ENCODE measurements at regions not wholly inside any gene's neighbourhood (a gene's known extent, or its start where the extent isn't known, plus 50 kb on each side); places are given as distances from the start of the nearest gene placed in this dataset.

DNA sequence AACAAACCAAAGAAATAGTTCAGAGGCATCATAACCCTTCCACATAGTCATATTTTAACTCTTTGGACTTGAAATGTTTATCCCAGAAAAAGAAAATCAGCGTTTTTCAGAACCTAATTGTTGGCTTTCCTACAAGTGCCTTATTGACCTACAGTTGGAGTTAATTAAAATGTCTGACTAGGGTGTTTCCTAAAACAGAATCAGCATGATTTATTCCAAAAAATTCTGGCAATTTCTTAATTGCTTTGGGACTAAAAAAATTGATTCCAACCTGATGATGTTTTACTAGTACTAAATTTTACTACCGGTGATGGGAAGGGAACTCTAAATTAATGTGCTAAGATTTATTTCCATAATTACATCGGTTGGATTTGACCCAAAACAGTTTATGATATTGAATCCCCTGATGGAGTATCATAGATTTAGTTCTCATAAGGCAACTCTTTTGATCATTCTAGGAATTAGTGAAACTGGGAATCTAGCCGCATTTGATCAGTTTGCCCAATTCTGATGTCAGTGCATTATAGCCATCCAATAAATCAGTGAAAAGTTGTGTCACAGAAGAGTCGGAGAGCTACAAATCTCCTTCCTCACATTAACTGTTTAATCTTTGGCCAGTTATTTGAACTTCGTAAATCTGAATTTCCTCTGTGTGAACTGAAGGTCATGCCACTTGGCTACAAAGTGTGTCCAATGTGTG, 134.3 kb upstream of the DSEL start:
- no peak for DNase-seq (ENCODE audit: low spot score)

DNA sequence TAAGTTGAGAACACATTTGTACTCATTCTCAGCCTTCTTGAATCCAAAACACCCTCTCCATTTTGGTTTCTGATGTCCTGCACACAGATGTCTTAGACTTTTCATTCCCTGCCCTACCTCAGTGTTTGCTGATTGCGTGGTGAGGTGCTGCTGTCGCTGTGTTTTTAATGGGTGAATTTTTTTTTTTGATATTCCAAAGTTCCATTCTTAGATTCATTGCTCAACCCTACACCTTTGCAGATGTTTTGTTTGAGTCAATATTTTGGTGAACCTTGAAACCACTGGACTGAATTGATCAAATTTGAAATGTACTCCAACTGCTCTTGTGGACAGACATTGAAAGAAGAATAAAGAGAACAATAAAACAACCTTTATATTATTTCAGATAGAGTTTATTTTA, 130.4 kb upstream of the DSEL start:
- DNase-seq (ENCODE audit: low spot score) = no peak

DNA sequence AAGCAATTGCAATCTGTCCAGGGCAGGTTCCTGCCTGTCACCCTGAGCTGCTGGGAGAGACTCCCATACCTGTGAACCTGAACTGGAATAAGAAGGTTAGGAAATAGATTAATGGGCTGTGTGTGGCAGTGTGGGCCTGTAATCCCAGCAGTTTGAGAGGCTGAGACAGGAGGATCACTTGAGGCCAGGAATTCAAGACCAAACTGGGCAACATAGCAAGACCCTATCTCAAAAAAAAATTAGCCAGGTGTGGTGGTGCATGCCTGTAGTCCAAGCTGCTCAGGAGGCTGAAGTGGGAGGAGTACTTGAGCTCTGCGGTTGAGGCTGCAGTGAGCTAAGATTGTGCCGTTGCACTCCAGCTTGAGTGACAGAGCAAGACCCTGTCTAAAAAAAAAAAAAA, 127.7 kb upstream of the DSEL start:
- DNase-seq (ENCODE audit: low spot score) = no peak

DNA sequence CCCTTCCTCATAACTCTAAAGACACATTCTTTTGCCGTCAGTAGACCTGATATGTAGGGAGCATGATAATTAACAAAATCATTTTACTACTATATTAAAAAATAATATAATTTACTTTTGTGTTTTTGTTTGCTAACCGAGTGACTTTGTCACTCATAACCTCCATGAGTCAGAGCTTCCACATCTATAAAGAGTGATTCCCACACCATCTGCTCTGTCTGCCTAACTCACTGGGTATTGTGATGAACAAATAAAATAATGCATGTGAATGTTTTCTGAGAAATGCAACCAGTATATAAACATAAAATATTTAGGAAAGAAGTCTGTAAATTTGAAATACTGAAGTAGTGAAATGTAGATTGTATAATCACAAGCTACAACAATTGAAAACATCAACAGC, 123.4 kb upstream of the DSEL start:
- no peak for DNase-seq (ENCODE audit: low spot score)

DNA sequence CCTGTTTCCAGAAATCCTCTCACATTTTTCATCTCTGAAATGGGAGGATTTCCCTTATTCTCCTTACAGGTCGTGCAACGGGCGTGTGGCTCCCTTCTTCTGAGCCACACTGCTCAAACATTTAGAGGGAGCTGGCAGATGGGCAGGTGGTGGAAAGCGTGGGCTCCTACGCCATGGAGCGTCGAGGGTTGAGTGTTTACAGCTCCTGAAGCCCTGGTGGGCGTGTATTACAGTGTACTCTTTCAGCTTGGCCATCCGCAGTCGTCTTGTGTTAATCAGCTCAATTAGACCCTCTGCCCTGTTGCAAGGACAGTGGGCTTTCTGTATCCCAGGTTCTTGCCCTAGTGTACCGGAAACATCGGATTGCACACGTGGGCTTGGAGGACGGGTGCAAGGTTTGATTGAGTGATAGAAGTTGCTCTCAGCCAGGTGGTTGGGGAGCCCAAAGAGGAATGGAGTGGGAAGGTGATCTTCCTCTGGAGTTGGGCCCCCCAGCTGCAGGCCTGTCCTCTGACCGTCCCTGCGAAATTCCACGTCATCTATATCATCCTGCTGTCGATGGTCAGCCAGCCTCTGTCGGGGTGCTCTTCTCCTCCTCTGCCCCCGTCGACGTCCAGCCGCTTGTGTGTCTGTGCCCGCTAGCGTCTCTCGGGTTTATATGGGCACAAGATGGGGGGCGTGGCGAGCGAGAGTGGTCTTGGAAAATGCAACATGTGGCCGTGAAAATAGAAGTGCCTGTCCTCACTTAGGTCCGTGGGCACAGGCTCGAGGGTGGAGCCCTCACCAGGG, 120.3 kb upstream of the DSEL start:
- DNase-seq (ENCODE audit: low spot score) = no peak

DNA sequence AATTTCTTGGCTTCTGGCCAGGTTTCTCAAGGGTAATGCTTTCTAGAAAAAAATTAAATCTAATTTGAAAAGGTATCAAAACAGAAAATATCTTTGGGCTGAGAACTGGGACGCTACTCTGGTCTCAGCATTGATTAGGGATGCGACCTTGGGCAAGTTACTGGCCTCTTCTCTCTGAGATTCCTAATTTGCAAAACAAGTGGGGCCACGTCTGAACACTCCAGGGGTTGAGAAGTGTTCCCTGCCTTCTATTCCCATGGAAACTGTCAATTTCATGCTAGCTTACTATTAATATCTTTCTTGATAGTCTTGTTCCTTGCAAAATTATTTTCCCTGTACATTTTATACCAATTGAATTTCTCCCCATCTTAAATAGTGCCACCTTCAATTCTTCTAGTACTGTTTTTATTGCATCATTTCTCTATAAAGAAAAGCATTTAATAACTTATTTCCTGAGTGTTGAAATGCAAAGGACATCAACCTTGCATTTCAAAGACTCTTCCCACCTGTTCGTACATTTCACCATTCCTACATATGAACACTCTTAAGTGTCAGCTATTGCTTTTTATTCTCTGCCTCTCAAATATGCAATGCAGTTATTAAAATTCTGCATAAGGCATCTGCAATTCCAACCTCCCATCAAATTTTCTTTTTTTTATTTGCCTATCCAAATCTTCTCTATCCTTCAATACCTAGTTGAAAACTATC, 118.3 kb upstream of the DSEL start:
- no peak for DNase-seq (ENCODE audit: low spot score)

DNA sequence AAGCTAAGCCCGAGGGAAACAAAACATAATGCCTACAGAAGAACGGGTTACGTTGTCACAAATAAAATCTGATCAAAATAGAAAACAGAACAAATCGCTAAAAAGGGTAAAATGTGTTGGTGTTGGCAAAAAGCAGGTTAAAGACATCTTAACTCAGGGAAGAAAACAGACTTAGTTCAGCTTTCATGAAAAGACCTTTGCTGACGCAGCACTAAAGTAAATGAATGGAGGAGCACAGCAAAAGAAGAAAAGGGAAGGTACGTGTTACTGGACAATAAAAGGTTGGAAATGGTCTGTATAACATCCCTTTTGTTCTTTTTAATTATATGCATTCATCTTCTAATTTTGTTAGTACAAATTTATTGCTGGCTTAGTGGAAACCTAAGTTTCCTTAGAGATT, 117.4 kb upstream of the DSEL start:
- DNase-seq (ENCODE audit: low spot score) = no peak

DNA sequence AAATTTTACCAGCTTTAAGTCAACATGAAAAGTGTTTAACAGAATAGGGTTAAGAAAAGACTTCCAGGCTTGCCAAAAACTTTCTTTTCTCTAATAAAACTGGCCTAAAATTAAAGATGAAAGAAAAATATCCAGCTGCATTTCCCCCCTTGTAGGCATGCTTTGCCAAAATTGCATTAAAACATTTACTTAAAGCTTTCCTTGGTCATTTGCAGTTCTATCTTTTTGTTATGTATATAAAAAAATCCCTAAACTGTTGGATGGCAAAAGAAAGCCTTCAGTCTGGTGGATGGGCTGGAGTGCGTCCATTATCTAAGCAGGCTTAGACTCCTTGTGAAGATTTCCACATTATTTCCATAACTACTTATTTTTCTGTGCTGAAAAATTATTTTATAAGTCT, 105.4 kb upstream of the DSEL start:
- no peak for DNase-seq (ENCODE audit: low spot score)

DNA sequence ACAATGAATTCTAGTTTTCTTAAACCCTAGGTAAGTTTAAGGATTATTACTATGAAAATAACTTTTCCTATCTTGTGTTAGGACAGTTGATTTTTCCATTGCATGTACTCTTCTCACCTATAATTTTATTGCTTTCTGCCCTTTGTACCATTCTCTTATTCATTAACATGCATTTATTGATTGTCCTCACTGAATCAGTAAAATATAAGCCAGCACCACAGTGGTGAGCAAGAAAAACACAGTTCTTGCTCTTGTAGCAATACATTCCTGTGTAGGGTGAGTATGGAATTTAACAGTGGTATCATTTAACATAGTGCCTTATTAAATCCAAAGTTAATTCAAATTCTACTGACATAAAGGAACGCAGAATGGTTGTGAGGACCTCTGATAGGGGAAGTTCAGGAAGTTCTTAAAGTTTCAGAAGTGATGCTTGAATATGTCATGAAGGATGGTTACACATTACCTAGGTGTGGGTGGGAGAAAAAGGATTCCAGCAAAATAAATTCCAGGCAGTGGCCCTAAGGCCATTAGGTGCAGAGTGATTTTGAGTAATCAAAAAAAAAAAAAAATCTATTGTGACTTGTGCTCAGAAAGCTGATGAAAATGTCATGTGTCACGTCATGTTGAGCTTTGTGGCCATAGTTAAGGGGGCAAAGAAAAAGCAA, 104.7 kb upstream of the DSEL start:
- no peak for DNase-seq (ENCODE audit: low spot score)

DNA sequence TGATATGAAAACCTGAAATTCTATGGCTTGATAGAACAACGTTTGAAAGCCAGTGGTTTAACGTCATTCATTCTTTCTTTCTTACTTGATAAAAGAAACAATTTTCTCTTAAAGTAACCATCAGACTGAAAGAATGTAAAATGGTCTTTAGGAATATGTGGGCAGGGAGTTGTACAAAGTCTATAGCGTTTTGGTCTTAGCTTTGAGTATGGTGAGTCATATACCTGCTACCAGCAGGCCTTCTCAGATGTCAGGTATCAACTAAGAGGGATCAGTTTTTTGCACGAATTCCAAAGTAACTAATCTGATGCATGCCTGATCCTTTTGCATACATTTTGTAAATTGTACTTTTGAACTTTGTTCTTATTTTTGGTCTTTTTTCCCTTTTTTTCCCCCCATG, 101.5 kb upstream of the DSEL start:
- no peak for DNase-seq (ENCODE audit: low spot score)

DNA sequence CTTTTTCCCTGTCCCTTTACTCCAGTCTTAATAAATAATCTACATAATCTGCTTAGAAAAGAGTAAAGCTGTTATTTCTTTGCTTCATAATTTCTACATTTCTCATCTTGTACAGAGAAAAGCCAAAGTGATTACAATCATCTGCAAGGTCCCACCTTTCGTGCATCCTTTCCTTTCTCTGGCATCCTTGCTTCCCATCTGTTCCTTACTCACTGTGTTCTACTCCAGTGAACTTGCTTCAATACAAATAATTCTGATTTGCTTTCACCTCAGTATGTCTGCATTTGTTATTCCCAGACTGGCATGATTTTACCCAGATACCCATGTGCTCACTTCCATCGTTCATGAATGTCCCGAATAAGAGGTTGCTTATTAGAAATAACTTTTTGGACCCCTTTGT, 99.4 kb upstream of the DSEL start:
- DNase-seq (ENCODE audit: low spot score) = no peak

DNA sequence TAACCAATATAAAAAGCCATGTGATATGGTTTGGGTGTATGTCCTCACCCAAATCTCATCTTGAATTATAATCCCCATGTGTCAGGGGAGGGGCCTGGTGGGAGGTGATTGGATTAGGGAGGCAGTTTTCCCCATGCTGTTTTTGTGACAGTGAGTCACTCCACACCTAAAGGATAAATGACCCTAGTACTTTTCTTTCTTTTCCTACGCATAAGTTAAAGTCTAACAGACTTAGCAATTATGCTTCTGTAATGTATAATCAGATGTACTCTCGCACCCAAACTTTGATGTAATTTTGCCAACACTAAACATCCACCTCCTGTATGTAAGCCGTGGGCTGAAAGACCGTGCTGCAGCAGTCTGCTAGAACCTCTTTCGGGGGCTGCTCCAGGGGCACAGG, 97.2 kb upstream of the DSEL start:
- no peak for DNase-seq (ENCODE audit: low spot score)

DNA sequence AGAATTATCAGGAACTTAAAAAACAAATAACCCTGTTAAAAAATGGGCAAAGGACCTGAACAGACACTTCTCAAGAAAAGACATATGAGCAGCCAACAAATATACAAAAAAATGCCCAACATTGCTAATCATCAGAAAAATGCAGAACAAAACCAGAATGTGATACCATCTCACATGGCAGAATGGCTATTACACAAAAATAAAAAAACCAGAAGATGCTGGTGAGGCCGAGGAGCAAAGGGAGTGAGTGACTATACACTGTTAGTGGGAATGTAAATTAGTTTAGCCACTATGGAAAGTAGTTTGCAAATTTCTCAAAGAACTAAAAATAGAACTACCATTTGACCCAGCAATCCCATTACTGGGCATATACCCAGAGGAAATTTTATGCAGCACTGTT, 95.8 kb upstream of the DSEL start:
- DNase-seq (ENCODE audit: low spot score) = no peak

DNA sequence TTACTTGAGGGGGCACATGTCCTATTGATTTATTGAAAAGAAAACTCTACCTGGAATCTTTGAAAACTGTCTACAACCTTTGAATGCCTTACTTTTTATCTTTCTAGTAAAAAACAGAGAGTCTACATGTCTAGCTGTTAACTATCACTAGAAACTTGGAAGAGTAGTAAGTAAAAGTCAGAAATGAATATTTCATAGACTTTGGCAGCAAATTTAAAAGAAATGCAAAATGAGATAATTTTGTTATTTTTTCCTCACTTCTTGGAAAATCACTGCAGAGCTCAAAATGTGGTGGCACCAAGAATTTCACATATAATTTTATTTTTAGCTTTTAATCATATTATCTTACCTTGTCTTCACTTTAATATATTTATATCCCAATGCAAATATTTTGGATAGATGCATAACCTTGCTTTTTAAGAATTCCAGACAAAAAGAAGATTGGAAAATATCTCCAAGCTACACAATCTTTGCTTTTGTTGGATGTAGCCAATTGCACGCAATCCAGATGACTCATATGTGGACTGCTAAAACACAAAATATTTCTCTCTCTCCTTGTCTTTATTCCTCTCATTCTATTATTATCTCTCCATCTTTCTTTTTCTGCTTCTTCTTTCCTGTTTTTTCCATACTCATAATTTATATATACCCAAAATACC, 92.2 kb upstream of the DSEL start:
- DNase-seq (ENCODE audit: low spot score) = no peak

DNA sequence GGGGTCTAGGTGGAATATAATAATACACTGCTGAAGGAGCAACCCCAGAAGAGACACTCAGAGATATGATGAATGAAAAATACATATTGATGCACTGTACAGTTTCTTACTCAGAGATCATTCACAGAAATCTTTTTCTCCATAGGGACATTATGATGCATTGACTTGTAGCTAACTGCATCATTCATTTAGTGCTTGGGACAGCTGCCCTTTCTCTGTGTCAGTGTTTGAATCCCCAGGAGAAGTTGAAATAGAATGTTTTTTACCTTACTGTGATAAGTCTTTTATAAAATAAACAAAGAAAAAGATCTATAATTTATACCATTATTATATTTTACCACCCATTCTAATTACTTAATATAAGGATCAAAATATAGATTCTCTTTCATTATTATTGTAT, 91.7 kb upstream of the DSEL start:
- no peak for DNase-seq (ENCODE audit: low spot score)

DNA sequence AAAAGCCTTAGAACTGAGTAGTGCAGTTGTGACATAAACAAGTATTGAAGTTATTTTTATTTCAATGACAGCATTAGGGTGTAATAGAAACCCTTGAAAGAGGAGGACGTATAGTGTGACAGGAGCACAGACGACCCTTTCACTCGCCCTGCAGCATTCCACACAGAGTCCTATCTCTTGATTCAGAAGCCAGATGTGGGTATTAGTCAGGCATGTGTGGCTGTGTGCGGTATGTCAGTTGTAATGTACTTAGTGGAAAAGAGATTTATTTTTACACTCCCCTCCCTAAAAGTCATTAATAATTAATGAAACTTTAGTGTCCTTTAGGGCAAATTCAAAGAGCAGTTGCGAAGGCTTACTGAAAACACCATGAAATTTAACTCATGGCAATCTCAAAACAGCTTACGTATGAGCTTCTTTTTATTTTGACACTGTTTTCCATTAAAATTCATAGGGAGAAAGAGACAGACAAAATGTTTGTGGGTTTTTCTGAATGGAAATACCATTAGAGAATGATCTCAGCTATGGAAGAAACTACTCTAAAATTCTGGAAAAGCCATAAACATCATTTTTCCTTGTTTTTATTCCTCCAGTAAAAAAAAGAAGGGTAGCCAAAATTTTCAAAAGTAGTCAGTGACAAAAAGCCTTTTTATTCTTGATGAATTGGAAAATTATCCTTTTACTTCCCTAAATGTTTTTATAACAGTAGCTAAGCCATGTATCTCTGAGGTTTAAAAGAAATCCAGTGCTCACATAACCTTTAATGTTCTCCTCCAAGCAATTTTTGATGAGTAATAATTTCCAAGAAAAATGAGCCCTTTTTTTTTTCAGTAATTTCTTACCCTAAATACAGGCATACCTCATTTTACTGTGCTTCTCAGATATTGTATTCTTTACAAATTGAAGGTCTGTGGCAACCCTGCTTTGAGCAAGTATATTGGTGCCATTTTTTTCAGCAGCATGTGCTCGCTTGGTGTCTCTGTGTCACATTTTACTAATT, 84.0 kb upstream of the DSEL start:
- no peak for DNase-seq (ENCODE audit: low spot score)

DNA sequence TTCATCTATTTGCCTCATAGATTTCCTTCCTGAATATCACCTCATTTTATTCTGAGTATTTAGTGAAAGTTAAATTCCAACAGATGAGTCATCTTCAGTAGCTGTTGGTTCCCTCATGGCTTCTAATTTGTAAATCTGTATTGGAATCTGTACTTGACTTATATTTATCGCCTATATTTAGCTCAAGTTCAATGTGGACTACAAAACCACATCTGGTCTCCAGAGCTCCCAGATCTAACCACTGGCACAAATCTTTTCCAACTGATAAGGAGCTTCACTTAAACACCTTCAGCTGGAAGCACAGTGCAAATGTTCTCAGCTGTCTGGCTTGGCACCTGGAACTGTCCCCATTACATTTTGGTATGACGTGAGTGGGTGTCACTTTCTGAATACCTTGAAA, 82.8 kb upstream of the DSEL start:
- no peak for DNase-seq (ENCODE audit: low spot score)

DNA sequence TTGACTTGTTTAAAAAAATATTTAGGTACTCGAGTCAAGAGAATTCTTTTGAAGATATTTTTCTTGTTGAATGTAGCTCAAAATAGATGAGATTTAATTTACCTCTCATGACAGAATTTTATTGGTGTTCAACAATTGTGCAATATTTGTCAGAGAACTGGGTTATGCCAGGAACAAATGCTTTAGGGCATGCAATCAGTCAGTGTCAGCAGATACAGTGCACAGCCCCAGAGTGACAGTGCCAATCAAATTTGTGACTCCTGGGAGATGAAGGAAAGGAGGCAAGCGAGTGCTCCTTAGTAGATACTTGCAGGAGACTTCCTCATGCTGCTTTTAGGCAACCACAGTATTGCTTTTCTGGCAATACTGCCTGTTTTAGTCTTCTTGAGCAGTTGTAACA, 81.2 kb upstream of the DSEL start:
- no peak for DNase-seq (ENCODE audit: low spot score)

DNA sequence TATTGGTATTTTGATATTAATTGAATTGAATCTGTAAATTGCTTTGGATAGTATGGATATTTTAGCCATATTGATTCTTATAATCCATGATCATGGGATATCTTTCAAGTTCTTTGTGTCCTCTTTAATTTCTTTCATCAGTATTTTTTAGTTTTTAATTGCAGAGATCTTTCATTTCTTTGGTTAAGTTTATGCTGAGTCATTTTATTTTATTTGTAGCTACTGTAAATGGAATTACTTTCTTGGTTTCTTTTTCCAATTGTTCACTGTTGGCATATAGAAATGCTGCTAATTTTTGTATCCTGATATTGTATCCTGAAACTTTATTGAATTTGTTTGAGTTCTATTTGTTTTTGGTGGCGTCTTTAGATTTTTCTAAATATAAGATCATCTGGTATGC, 79.5 kb upstream of the DSEL start:
- no peak for DNase-seq (ENCODE audit: low spot score)

DNA sequence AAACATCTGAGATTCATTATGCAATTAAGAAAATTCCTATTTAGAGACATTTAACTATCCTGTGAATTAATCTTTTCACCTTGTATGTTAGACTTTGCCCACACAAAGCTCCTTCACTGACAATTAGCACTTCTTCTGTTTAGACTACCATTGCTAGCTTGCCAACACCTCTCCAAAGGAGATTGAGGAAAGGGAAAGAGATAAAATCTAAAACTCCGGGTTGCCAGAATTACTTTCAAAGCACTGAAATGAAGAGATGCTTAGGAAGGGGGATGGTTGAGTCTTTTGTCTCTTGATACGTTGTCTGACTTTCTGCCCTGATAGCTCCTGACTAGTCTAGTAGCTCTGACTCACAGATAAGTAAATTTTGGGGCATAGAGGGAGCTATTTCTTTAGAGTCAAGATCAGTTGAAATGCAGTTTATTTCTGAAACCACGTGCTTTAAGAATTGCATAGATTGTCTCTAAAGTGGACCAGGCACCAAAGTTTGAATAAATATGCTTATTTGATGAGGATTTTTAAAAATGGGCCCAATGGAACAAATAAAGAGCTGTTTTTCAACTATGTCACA, 74.1 kb upstream of the DSEL start:
- DNase-seq (ENCODE audit: low spot score) = no peak

DNA sequence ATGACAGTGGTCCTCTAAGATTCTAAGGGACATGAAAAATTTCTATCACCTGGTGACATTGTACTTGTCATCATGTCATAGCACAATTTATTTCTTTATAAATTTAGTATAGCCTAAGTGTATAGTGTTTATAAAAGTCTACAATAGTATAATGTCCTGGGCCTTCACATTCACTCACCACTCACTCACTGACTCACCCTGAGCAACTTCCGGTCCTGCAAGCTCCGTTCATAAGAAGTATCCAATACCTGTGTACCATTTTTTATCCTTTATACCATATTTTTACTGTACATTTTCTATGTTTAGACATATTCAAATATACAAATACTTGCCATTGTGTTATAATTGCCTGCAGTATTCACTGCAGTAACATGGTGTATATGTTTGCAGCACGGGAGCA, 72.8 kb upstream of the DSEL start:
- DNase-seq (ENCODE audit: low spot score) = no peak

All from germinal center (tissue), 1 donor.